Suppressor macrophage (primary cell): ENCODE measurements at regions not wholly inside any gene's neighbourhood (a gene's known extent, or its start where the extent isn't known, plus 50 kb on each side); places are given as distances from the start of the nearest gene placed in this dataset.

Experiments
- DNase-seq, 4 experiments: peaks; one replicate each; pipeline ENCODE4 v3.0.0-alpha.2; 2020 to 2022

- DNase-seq = no peak
Measured at GRCh38 chr22:27019827-27020226, 362.4 kb downstream of the MIAT start.

GRCh38 chr22:27022274-27022895 lies 365.0 kb downstream of the MIAT start:
- no peak for DNase-seq

DNA sequence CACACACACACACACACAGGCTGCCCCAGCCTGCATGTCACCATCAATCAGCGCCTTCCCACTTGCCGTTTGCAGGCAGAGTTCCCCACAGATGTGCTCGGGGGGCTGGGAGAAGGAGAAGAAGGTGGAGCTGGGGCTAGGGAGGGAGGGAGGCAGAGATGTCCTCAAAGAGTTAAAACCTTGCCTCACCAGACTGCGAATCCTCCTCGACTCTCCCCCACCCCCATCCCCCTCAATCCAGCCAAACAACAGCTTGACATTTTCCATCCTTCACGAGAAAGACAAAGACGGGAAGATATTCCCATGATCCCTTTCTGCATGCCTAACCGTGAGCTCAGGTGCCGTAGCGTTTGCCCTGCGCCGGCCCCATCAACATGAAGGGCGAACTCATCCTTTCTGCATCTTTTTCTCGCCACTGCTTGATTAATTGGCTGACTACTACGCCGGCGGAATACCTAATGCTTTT lies 365.5 kb downstream of the MIAT start:
- no peak for DNase-seq

- peak in 1 of 4 experiments; percentile 2 for DNase-seq
Measured at GRCh38 chr22:27023591-27023990, 366.2 kb downstream of the MIAT start.

GRCh38 chr22:27024982-27025381 lies 367.6 kb downstream of the MIAT start:
- DNase-seq = no peak

GRCh38 chr22:27028093-27028492 lies 370.7 kb downstream of the MIAT start:
- DNase-seq = no peak

DNA sequence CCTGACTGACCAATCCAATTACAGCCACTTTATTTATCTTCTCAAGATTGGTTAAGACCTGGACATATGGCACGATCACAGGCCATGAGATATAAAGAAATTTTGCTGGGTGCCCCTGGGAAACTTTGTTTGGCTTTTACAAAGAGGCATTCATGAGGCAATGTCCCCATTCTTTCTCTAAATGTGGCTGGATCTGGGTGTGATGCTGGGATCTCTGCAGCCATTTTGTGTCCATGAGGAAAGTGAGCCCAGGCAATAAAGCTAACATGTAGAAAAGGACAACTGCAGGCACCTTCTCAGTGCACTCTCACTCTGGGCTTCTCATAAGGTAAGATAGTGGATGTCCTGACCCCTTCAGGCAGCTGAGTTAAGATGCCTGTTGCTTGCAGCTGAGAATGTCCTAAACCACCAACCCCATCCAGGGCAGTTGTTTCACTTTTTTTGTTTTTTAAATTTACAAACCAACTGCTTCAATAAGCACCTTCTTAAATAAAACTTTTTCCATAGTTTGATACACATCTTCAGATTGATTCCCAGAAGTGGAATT lies 372.3 kb downstream of the MIAT start:
- no peak for DNase-seq

DNA sequence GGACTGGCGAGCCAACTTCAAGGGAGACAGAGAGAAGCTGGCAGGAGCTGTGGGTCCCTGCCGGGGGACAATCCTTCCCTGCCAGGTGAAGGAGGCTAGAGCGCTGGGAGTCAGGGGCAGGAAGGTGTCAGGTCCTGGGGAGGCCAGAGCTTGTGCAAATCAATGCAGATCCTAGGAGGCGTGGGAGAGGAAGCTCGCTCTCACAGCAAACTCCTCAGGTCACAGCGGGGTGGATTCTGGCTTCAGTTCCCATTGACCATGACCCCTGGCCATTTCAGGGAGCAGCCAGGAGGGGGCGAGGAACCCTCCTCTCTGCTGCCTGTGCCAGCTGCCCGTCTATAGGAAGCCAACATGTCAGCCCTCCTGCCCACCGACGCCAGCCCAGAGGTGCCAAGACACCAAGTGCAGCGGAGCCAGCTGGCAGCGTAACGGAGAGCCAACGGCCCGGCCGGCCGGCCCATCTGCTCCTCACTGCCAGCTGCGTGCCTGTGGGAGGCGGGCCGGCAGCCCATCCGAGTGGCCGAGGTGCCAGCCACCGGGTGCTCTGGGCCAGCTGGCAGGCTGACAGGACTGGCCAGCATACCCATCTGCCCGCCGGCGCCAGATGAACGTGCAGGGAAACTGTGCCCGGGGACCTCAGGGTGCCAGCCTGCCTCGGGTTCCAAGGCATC lies 374.8 kb downstream of the MIAT start:
- peak in 3 of 4 experiments; percentile 21 to 40 (median 26) for DNase-seq

GRCh38 chr22:27041745-27042310 lies 384.4 kb downstream of the MIAT start:
- DNase-seq = no peak

DNA sequence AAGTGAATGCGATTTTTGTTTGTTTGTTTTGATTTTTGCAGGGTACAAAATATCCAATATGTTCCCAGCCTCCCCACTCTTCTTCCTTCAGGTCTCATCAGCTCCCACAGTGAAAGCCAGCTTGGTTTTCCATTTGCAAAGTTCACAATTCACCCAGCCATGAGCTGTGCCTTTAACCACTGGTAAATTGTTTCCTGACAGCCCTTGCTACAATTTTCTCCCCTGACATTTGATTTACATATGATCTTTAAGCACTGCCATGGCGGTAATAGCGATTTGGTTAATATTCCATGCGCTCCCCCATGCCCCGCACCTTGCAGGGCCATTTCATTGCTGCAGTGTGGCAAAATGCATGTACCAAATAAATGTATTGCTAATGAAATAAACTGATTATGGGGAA lies 385.9 kb downstream of the MIAT start:
- no peak for DNase-seq

DNA sequence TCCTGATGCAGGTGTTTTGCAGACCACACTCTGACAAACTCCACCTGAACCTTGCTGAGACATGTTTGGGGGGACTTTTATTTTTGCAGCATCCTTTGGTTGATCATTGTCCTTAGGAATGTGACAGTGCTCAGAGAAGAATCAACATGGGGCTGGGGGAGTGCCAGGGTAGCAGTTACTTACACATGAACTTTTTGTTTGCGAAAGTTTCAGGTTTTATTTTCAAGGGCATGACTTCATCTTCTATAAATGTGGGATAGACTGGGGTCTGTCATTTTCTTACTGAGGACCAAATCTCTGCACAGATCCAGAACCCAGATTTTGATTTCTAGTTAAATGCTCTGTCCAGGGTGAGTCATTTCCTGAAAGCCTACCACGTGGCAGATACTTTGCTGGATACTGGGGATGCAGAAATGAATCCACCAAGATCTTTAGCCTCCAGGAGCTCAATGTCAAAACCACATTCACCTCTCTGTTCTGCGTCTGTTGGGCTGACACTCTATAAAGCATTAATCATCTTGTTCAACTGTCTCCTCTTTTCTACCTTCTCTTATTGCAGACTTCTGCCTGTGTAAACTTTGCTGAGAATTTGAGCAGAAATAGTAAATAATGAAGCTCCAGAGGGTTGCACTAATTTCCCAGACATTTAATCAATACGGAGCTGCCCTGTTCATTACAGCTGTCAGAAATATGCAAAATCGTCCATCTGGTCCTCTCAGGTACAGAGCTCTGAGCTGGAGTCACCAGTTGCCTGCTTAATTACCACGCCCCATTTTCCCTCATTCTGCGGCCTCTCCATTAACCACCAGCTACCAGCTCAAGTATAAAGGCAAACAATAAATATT lies 387.9 kb downstream of the MIAT start:
- peak; percentile 11 to 28 (median 20) for DNase-seq

GRCh38 chr22:27046086-27046485 lies 388.7 kb downstream of the MIAT start:
- no peak for DNase-seq

GRCh38 chr22:27046603-27047002 lies 389.2 kb downstream of the MIAT start:
- no peak for DNase-seq

GRCh38 chr22:27050771-27051170 lies 393.4 kb downstream of the MIAT start:
- no peak for DNase-seq

- no peak for DNase-seq
Measured at GRCh38 chr22:27051407-27051806, 394.0 kb downstream of the MIAT start.

GRCh38 chr22:27057717-27058116 lies 400.3 kb downstream of the MIAT start:
- DNase-seq = no peak

- no peak for DNase-seq
Measured at GRCh38 chr22:27060190-27060589, 402.8 kb downstream of the MIAT start.

GRCh38 chr22:27062910-27063309 lies 405.5 kb downstream of the MIAT start:
- no peak for DNase-seq

- DNase-seq = peak in 3 of 4 experiments; percentile 15 to 30 (median 24)
Measured at GRCh38 chr22:27063406-27063805, 406.0 kb downstream of the MIAT start.

DNA sequence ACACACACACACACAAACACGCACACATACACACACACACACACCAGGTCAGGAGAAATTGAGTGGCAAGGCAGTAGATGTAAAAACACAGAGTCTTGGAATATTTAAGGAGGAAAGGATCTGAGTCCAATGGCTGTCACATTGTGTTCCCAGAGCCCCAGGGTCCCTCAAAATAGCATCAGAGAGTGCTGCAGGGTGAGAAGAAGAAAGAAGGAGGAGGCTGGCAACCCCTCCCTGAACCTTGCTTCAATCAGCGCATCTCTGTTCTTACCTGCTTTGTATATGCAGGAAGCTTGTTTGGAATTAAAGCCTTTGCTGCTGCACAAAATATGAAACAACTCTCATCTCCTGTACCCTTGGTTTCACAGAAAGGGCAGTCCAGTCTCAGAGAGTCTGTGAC lies 406.5 kb downstream of the MIAT start:
- no peak for DNase-seq

- DNase-seq = peak in 3 of 4 experiments; percentile 6 to 19 (median 13)
Measured at GRCh38 chr22:27064386-27064785, 407.0 kb downstream of the MIAT start.

DNA sequence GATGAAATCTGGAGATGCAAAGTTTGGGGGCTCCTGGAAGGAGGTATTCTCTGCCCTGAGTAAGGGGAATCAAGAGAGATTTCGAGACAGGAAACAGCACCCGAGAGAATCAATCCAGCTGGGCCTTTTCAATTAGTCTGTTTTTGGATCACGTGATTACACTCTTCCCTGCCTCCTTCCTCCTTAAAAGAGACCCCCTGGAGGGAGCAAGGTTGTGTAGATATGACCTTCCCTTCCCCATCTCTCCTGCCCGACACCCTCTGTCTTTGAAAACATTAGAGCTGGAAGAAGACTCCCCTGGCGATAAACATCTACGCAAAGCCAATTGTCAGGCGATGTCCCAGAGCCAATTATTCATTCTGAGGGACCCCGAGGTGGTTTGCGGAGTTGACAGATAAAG lies 407.9 kb downstream of the MIAT start:
- no peak for DNase-seq

- no peak for DNase-seq
Measured at GRCh38 chr22:27066856-27067255, 409.5 kb downstream of the MIAT start.
